Astrocyte (in vitro differentiated cells and primary cell): ENCODE measurements at regions not wholly inside any gene's neighbourhood (a gene's known extent, or its start where the extent isn't known, plus 50 kb on each side); places are given as distances from the start of the nearest gene placed in this dataset.

Experiments
- CTCF ChIP-seq: IDR thresholded peaks from 2 replicates; pipeline ENCODE4 v1.5.1; 2011; ENCODE audit warnings: low read depth, mild to moderate bottlenecking, inconsistent platforms, low read length, moderate library complexity; ENCODE audit not compliant: insufficient read depth
- EZH2 ChIP-seq: IDR thresholded peaks from 2 replicates; pipeline ENCODE4 v1.6.1; 2012; ENCODE audit warnings: mild to moderate bottlenecking, low read length, inconsistent platforms; ENCODE audit not compliant: insufficient read depth

GRCh38 chr3:30184091-30184810 is 422.1 kb upstream of the TGFBR2 start:
- TF ChIP-seq EZH2 (no peak), CTCF (no peak)
